ENCODE measurements at regions not wholly inside any gene's neighbourhood (a gene's known extent, or its start where the extent isn't known, plus 50 kb on each side); places are given as distances from the start of the nearest gene placed in this dataset.

- BruUV-seq (replicated peaks): no TSS peak
- POLR2A ChIA-PET: no interaction called here
Observed at GRCh38 chr6:126876446-126876845, 242.0 kb upstream of the RSPO3 start.

DNA sequence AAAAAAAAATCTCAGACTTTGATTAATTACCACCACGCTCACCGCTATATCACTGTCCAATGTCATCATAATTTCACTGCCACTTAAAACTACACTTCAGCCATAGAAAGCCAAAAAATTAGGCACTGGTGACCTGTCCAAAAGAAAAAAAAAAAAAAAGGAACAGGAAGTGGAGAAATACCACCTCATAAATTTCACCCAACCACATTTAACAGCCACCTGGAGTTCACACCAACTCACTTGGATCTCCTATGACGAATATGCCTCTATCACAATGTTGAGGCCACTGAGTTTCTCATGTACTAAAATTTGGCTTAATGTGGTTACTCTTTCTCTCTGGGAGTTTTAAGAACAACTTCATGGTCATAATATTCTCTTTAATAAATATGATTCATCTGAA is 237.5 kb upstream of the RSPO3 start:
- TF ChIP-seq CTCF (conservative IDR thresholded peaks at IDR 0.05; ENCODE audit: low read length) (no peak), EZH2phosphoT487 (IDR thresholded peaks at IDR 0.05; ENCODE audit: borderline replicate concordance, low read depth, low read length) (no peak)
- intact Hi-C loops (cut with micrococcal nuclease; ENCODE audit: unreplicated experiment): no loop called here
- ChIA-PET POLR2A (no interaction called here), CTCF (ENCODE audit: unreplicated experiment) (no interaction called here)
- Histone ChIP-seq H3K4me2 (ENCODE audit: low read length) (no peak overlapping the region), H4K20me1 (ENCODE audit: insufficient read depth, low read length) (no peaks in the 10 kb centered on the region), H3K9me3 (ENCODE audit: low read length) (no peaks in the 10 kb centered on the region), H3K4me1 (ENCODE audit: insufficient read depth, low read length, poor library complexity, severe bottlenecking) (no peaks in the 10 kb centered on the region), H3K79me2 (ENCODE audit: insufficient read depth, low read depth, low read length) (no peaks in the 10 kb centered on the region), H3K27ac (ENCODE audit: low read depth, low read length, poor library complexity, severe bottlenecking) (no peak overlapping the region), H3K4me3 (ENCODE audit: low read depth, low read length, poor library complexity, severe bottlenecking) (no peak overlapping the region), H3K36me3 (ENCODE audit: insufficient read depth, low read length) (no peaks in the 10 kb centered on the region), H3K9me2 (ENCODE audit: insufficient read depth, low read length) (no peaks in the 10 kb centered on the region), H2AFZ (ENCODE audit: low read length) (no peak overlapping the region)
- BruUV-seq (replicated peaks): no TSS peak
- DNase-seq (ENCODE audit: low spot score): no peak

More at GRCh38 chr6:126876446-126876845, 242.0 kb upstream of the RSPO3 start:
- Histone ChIP-seq H3K36me3 (ENCODE audit: insufficient read depth, low read length) (no peaks in the 10 kb centered on the region), H2AFZ (ENCODE audit: low read length) (no peak overlapping the region), H3K79me2 (ENCODE audit: insufficient read depth, low read depth, low read length) (no peaks in the 10 kb centered on the region), H4K20me1 (ENCODE audit: insufficient read depth, low read length) (no peaks in the 10 kb centered on the region), H3K9me2 (ENCODE audit: insufficient read depth, low read length) (no peaks in the 10 kb centered on the region), H3K4me1 (ENCODE audit: insufficient read depth, low read length, poor library complexity, severe bottlenecking) (no peaks in the 10 kb centered on the region), H3K27ac (ENCODE audit: low read depth, low read length, poor library complexity, severe bottlenecking) (no peak overlapping the region), H3K9me3 (ENCODE audit: low read length) (no peaks in the 10 kb centered on the region), H3K4me2 (ENCODE audit: low read length) (no peak overlapping the region), H3K4me3 (ENCODE audit: low read depth, low read length, poor library complexity, severe bottlenecking) (no peak overlapping the region)
- no peak for DNase-seq (ENCODE audit: low spot score)
- TF ChIP-seq CTCF (conservative IDR thresholded peaks at IDR 0.05; ENCODE audit: low read length) (no peak), EZH2phosphoT487 (IDR thresholded peaks at IDR 0.05; ENCODE audit: borderline replicate concordance, low read depth, low read length) (no peak)
- CTCF ChIA-PET (ENCODE audit: unreplicated experiment): no interaction called here
- intact Hi-C loops (cut with micrococcal nuclease; ENCODE audit: unreplicated experiment): no loop called here

- Histone ChIP-seq H2AFZ (ENCODE audit: low read length) (no peak overlapping the region), H4K20me1 (ENCODE audit: insufficient read depth, low read length) (no peaks in the 10 kb centered on the region), H3K9me2 (ENCODE audit: insufficient read depth, low read length) (no peaks in the 10 kb centered on the region), H3K4me1 (ENCODE audit: insufficient read depth, low read length, poor library complexity, severe bottlenecking) (no peaks in the 10 kb centered on the region), H3K36me3 (ENCODE audit: insufficient read depth, low read length) (no peaks in the 10 kb centered on the region), H3K9me3 (ENCODE audit: low read length) (no peaks in the 10 kb centered on the region), H3K27ac (ENCODE audit: low read depth, low read length, poor library complexity, severe bottlenecking) (no peak overlapping the region), H3K79me2 (ENCODE audit: insufficient read depth, low read depth, low read length) (no peaks in the 10 kb centered on the region), H3K4me3 (ENCODE audit: low read depth, low read length, poor library complexity, severe bottlenecking) (no peak overlapping the region), H3K4me2 (ENCODE audit: low read length) (no peak overlapping the region)
- BruUV-seq (replicated peaks): no TSS peak
- DNase-seq (ENCODE audit: low spot score): no peak
- intact Hi-C loops (cut with micrococcal nuclease; ENCODE audit: unreplicated experiment): no loop called here
- CTCF ChIA-PET (ENCODE audit: unreplicated experiment): no interaction called here
- POLR2A ChIA-PET: interaction anchor here (0.8 kb wide), 1 partner anchor 73 kb away, joined by 3 read pairs; no protein-coding TSS in a partner anchor
- TF ChIP-seq CTCF (conservative IDR thresholded peaks at IDR 0.05; ENCODE audit: low read length): no peak
- no peak for TF ChIP-seq EZH2phosphoT487 (IDR thresholded peaks at IDR 0.05; ENCODE audit: borderline replicate concordance, low read depth, low read length)
Observed at GRCh38 chr6:126886106-126886505, 232.4 kb upstream of the RSPO3 start.
